ENCODE measurements at regions not wholly inside any gene's neighbourhood (a gene's known extent, or its start where the extent isn't known, plus 50 kb on each side); places are given as distances from the start of the nearest gene placed in this dataset.
A peak's percentile ranks its signal among the peaks of the same experiment; 100 is the strongest.
"Not testable (repeated sequence)": the region's sequence is repeated elsewhere in the genome, so short reads cannot be mapped to it uniquely, and the experiment has no call there.

- DNase-seq = no peak
Measured at GRCh38 chr13:81408647-81409046, 1067.7 kb upstream of the SPRY2 start.

GRCh38 chr13:81406639-81407292, 1065.8 kb upstream of the SPRY2 start:
- DNase-seq = no peak

GRCh38 chr13:81406022-81406421, 1065.1 kb upstream of the SPRY2 start:
- DNase-seq = no peak

- no peak for DNase-seq
Measured at GRCh38 chr13:81396192-81396591, 1055.3 kb upstream of the SPRY2 start.

GRCh38 chr13:81395368-81395767, 1054.4 kb upstream of the SPRY2 start:
- no peak for DNase-seq

GRCh38 chr13:81394640-81395039, 1053.7 kb upstream of the SPRY2 start:
- DNase-seq = no peak

- no peak for DNase-seq
Measured at GRCh38 chr13:81393721-81394120, 1052.8 kb upstream of the SPRY2 start.

GRCh38 chr13:81393110-81393509, 1052.2 kb upstream of the SPRY2 start:
- DNase-seq = no peak

GRCh38 chr13:81388400-81388799, 1047.5 kb upstream of the SPRY2 start:
- no peak for DNase-seq

GRCh38 chr13:81383444-81383843, 1042.5 kb upstream of the SPRY2 start:
- DNase-seq = no peak

- DNase-seq = no peak
Measured at GRCh38 chr13:81382246-81382645, 1041.3 kb upstream of the SPRY2 start.

- no peak for DNase-seq
Measured at GRCh38 chr13:81381560-81381959, 1040.6 kb upstream of the SPRY2 start.

GRCh38 chr13:81379183-81379582, 1038.3 kb upstream of the SPRY2 start:
- DNase-seq = no peak

GRCh38 chr13:81377921-81378320, 1037.0 kb upstream of the SPRY2 start:
- no peak for DNase-seq

- DNase-seq = no peak
Measured at GRCh38 chr13:81375709-81376108, 1034.8 kb upstream of the SPRY2 start.

- peak; percentile 28 for DNase-seq
Measured at GRCh38 chr13:81362711-81363110, 1021.8 kb upstream of the SPRY2 start.

GRCh38 chr13:81350056-81350455, 1009.1 kb upstream of the SPRY2 start:
- no peak for DNase-seq

- DNase-seq = not testable (repeated sequence)
Measured at GRCh38 chr13:81340118-81341069, 999.5 kb upstream of the SPRY2 start.

GRCh38 chr13:81339666-81340065, 998.7 kb upstream of the SPRY2 start:
- DNase-seq = not testable (repeated sequence)

- no peak for DNase-seq
Measured at GRCh38 chr13:81334481-81334880, 993.6 kb upstream of the SPRY2 start.

GRCh38 chr13:81326913-81327312, 986.0 kb upstream of the SPRY2 start:
- DNase-seq = peak; percentile 93

- peak; percentile 51 for DNase-seq
Measured at GRCh38 chr13:81320516-81320915, 979.6 kb upstream of the SPRY2 start.

GRCh38 chr13:81319351-81319750, 978.4 kb upstream of the SPRY2 start:
- no peak for DNase-seq
